ENCODE measurements at regions not wholly inside any gene's neighbourhood (a gene's known extent, or its start where the extent isn't known, plus 50 kb on each side); places are given as distances from the start of the nearest gene placed in this dataset.

- H3K9me3 ChIP-seq (ENCODE audit: control insufficient read depth, low read length), result no peaks in the 10 kb centered on the region
- no peak overlapping the region for H3K4me3 ChIP-seq (ENCODE audit: extremely low read depth, insufficient read depth, low read length, poor library complexity, severe bottlenecking)
- 100% methylated on average over 1 to 2 of the region's 5 CpGs for WGBS, 2 experiments (ENCODE audit: insufficient coverage in 2 of 2)
- no peaks in the 10 kb centered on the region for H3K4me1 ChIP-seq (ENCODE audit: control insufficient read depth, insufficient read depth, low read length, poor library complexity, severe bottlenecking)
- H3K27ac ChIP-seq (ENCODE audit: low read depth, low read length, severe bottlenecking), result no peak overlapping the region
- H3K36me3 ChIP-seq (ENCODE audit: control insufficient read depth, insufficient read depth, low read length), result no peaks in the 10 kb centered on the region
Observed at GRCh38 chr4:120435179-120435578, 368.5 kb upstream of the MAD2L1 start.

DNA sequence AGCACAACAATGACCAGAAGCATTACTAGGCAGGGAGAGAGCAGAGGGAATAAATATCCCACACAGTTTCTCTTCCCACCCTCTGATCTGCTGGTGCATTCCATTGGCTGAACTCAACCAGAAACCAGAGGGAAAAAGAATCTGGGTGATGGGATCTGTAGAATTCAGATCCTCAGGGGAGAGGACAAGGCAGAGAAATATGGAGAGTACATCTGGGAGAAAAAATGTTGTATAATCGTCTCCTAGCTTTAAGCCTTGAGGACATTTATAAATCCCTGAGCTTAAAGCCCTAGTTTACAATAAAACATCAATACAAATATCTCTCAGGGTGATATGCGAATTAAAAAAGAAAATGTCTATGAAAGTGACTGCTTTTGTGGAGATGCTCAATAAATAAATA is 368.1 kb upstream of the MAD2L1 start:
- Histone ChIP-seq H3K27ac (ENCODE audit: low read depth, low read length, severe bottlenecking) (no peak overlapping the region), H3K4me3 (ENCODE audit: extremely low read depth, insufficient read depth, low read length, poor library complexity, severe bottlenecking) (no peak overlapping the region), H3K36me3 (ENCODE audit: control insufficient read depth, insufficient read depth, low read length) (no peaks in the 10 kb centered on the region), H3K9me3 (ENCODE audit: control insufficient read depth, low read length) (no peaks in the 10 kb centered on the region), H3K4me1 (ENCODE audit: control insufficient read depth, insufficient read depth, low read length, poor library complexity, severe bottlenecking) (no peaks in the 10 kb centered on the region)
- no CpG with 5 or more reads among the region's 2 CpGs for WGBS, 2 experiments (ENCODE audit: insufficient coverage in 2 of 2)

GRCh38 chr4:120432301-120432860 is 365.7 kb upstream of the MAD2L1 start:
- WGBS, 2 experiments (ENCODE audit: insufficient coverage in 2 of 2), result 83 to 100% methylated on average over 1 to 3 of the region's 3 CpGs
- Histone ChIP-seq H3K27ac (ENCODE audit: low read depth, low read length, severe bottlenecking) (no peak overlapping the region), H3K4me1 (ENCODE audit: control insufficient read depth, insufficient read depth, low read length, poor library complexity, severe bottlenecking) (no peaks in the 10 kb centered on the region), H3K4me3 (ENCODE audit: extremely low read depth, insufficient read depth, low read length, poor library complexity, severe bottlenecking) (no peak overlapping the region), H3K36me3 (ENCODE audit: control insufficient read depth, insufficient read depth, low read length) (no peaks in the 10 kb centered on the region), H3K9me3 (ENCODE audit: control insufficient read depth, low read length) (no peaks in the 10 kb centered on the region)

- H3K9me3 ChIP-seq (ENCODE audit: control insufficient read depth, low read length), result no peaks in the 10 kb centered on the region
- no peak overlapping the region for H3K4me3 ChIP-seq (ENCODE audit: extremely low read depth, insufficient read depth, low read length, poor library complexity, severe bottlenecking)
- H3K4me1 ChIP-seq (ENCODE audit: control insufficient read depth, insufficient read depth, low read length, poor library complexity, severe bottlenecking), result no peaks in the 10 kb centered on the region
- H3K27ac ChIP-seq (ENCODE audit: low read depth, low read length, severe bottlenecking), result no peak overlapping the region
- H3K36me3 ChIP-seq (ENCODE audit: control insufficient read depth, insufficient read depth, low read length), result no peaks in the 10 kb centered on the region
Observed at GRCh38 chr4:120431180-120431579, 364.5 kb upstream of the MAD2L1 start.

DNA sequence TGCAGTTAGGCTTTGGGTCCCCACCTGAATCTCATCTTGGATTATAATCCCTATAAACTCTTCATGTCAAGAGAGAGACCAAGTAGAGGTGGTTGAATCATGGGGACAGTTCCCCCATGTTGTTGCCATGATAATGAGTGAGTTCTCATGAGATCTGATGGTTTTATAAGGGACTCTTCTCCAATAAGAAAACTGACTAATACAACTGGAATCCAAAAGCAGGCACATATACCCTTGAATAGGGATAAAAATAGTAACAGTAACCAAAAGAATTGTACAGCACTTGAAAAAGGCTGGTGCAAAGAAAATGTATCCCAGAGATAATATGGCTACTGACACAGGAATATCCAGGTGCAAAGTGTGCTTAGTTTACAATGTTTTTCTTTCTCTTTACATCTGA is 351.5 kb upstream of the MAD2L1 start:
- H3K27ac ChIP-seq (ENCODE audit: low read depth, low read length, severe bottlenecking), result no peak overlapping the region

GRCh38 chr4:120415896-120416295 is 349.2 kb upstream of the MAD2L1 start:
- H3K9me3 ChIP-seq (ENCODE audit: control insufficient read depth, low read length), result peaks cover 12% of the 10 kb centered on the region
- no peaks in the 10 kb centered on the region for H3K36me3 ChIP-seq (ENCODE audit: control insufficient read depth, insufficient read depth, low read length)
- H3K4me1 ChIP-seq (ENCODE audit: control insufficient read depth, insufficient read depth, low read length, poor library complexity, severe bottlenecking), result no peaks in the 10 kb centered on the region
- no peak overlapping the region for H3K27ac ChIP-seq (ENCODE audit: low read depth, low read length, severe bottlenecking)
- no peak overlapping the region for H3K4me3 ChIP-seq (ENCODE audit: extremely low read depth, insufficient read depth, low read length, poor library complexity, severe bottlenecking)

More for the DNA sequence above, 351.5 kb upstream of the MAD2L1 start:
- Histone ChIP-seq H3K4me1 (ENCODE audit: control insufficient read depth, insufficient read depth, low read length, poor library complexity, severe bottlenecking) (no peaks in the 10 kb centered on the region), H3K4me3 (ENCODE audit: extremely low read depth, insufficient read depth, low read length, poor library complexity, severe bottlenecking) (no peak overlapping the region), H3K9me3 (ENCODE audit: control insufficient read depth, low read length) (peaks cover 9% of the 10 kb centered on the region), H3K36me3 (ENCODE audit: control insufficient read depth, insufficient read depth, low read length) (no peaks in the 10 kb centered on the region)

GRCh38 chr4:120406960-120407359 is 340.3 kb upstream of the MAD2L1 start:
- Histone ChIP-seq H3K27ac (ENCODE audit: low read depth, low read length, severe bottlenecking) (no peak overlapping the region), H3K4me3 (ENCODE audit: extremely low read depth, insufficient read depth, low read length, poor library complexity, severe bottlenecking) (no peak overlapping the region), H3K9me3 (ENCODE audit: control insufficient read depth, low read length) (peaks cover 4% of the 10 kb centered on the region), H3K36me3 (ENCODE audit: control insufficient read depth, insufficient read depth, low read length) (no peaks in the 10 kb centered on the region), H3K4me1 (ENCODE audit: control insufficient read depth, insufficient read depth, low read length, poor library complexity, severe bottlenecking) (no peaks in the 10 kb centered on the region)

DNA sequence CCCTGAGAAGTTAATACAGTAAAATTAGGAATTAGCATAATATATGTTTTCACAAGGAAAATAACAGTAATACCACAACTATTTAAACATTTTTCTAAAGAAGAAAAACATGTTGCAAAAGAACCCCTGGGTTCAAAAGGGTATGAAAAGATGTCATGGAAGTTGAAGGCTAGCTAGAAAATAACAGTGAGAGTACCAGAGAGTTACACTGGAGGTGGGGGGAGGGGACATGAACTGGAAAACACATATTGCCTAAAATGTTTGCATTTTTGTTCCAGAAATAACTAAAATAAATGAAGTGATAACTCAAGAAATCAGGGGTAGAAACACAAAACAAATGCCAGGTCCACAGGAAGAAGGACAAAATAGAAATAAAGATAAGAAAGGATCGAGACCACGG is 336.6 kb upstream of the MAD2L1 start:
- Histone ChIP-seq H3K9me3 (ENCODE audit: control insufficient read depth, low read length) (no peaks in the 10 kb centered on the region), H3K4me3 (ENCODE audit: extremely low read depth, insufficient read depth, low read length, poor library complexity, severe bottlenecking) (no peak overlapping the region), H3K36me3 (ENCODE audit: control insufficient read depth, insufficient read depth, low read length) (no peaks in the 10 kb centered on the region), H3K27ac (ENCODE audit: low read depth, low read length, severe bottlenecking) (no peak overlapping the region), H3K4me1 (ENCODE audit: control insufficient read depth, insufficient read depth, low read length, poor library complexity, severe bottlenecking) (no peaks in the 10 kb centered on the region)
- no CpG with 5 or more reads among the region's 2 CpGs for WGBS, 2 experiments (ENCODE audit: insufficient coverage in 2 of 2)

GRCh38 chr4:120400441-120400840 is 333.8 kb upstream of the MAD2L1 start:
- Histone ChIP-seq H3K27ac (ENCODE audit: low read depth, low read length, severe bottlenecking) (no peak overlapping the region), H3K4me3 (ENCODE audit: extremely low read depth, insufficient read depth, low read length, poor library complexity, severe bottlenecking) (no peak overlapping the region), H3K36me3 (ENCODE audit: control insufficient read depth, insufficient read depth, low read length) (no peaks in the 10 kb centered on the region), H3K9me3 (ENCODE audit: control insufficient read depth, low read length) (no peaks in the 10 kb centered on the region), H3K4me1 (ENCODE audit: control insufficient read depth, insufficient read depth, low read length, poor library complexity, severe bottlenecking) (no peaks in the 10 kb centered on the region)
- 100% methylated on average over 2 of the region's 4 CpGs; no CpG with 5 or more reads in 1 of the 2 experiments for WGBS, 2 experiments (ENCODE audit: insufficient coverage in 2 of 2)

- no peak overlapping the region for H3K4me3 ChIP-seq (ENCODE audit: extremely low read depth, insufficient read depth, low read length, poor library complexity, severe bottlenecking)
- no peaks in the 10 kb centered on the region for H3K9me3 ChIP-seq (ENCODE audit: control insufficient read depth, low read length)
- no peaks in the 10 kb centered on the region for H3K36me3 ChIP-seq (ENCODE audit: control insufficient read depth, insufficient read depth, low read length)
- H3K4me1 ChIP-seq (ENCODE audit: control insufficient read depth, insufficient read depth, low read length, poor library complexity, severe bottlenecking), result no peaks in the 10 kb centered on the region
- no peak overlapping the region for H3K27ac ChIP-seq (ENCODE audit: low read depth, low read length, severe bottlenecking)
- WGBS, 2 experiments (ENCODE audit: insufficient coverage in 2 of 2), result no CpG with 5 or more reads among the region's 1 CpG
Observed at GRCh38 chr4:120399826-120400225, 333.2 kb upstream of the MAD2L1 start.

DNA sequence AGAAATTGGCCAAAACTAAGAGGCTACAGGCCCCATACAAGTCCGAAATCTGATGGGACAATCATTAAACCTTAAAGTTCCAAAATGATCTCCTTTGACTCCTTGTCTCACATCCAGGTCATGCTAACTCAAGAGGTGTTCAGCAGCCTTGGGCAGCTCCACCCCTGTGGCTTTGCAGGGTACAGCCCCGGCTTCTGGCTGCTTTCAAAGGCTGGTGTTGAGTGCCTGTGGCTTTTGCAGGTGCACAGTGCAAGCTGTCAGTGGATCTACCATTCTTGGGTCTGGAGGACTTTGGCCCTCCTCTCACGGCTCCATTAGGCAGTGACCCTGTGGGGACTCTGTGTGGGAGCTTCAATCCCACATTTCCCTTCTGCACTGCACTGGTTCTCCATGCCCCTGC is 329.1 kb upstream of the MAD2L1 start:
- Histone ChIP-seq H3K4me1 (ENCODE audit: control insufficient read depth, insufficient read depth, low read length, poor library complexity, severe bottlenecking) (no peaks in the 10 kb centered on the region), H3K4me3 (ENCODE audit: extremely low read depth, insufficient read depth, low read length, poor library complexity, severe bottlenecking) (no peak overlapping the region), H3K36me3 (ENCODE audit: control insufficient read depth, insufficient read depth, low read length) (no peaks in the 10 kb centered on the region), H3K9me3 (ENCODE audit: control insufficient read depth, low read length) (no peaks in the 10 kb centered on the region), H3K27ac (ENCODE audit: low read depth, low read length, severe bottlenecking) (no peak overlapping the region)
- 88 to 93% methylated on average over 3 of the region's 3 CpGs for WGBS, 2 experiments (ENCODE audit: insufficient coverage in 2 of 2)

DNA sequence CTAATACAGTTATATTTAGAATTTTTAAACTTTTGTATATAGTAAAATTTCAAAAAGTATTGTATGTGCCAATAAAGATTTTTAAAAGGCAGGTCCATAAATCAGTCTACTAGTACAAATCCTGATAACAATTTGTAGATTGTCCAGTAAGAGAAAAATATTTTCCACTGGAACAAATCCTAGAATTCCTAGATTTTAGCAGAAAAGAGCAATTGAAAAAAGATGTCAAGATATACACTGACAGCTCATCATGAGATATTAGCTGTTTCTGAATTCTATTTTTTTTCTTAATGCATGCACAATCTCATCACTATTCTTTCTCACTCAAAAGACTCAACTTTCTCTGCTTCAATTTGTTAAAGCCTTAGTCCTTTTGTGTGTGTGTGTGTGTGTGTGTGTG is 289.2 kb upstream of the MAD2L1 start:
- Histone ChIP-seq H3K4me1 (ENCODE audit: control insufficient read depth, insufficient read depth, low read length, poor library complexity, severe bottlenecking) (no peaks in the 10 kb centered on the region), H3K36me3 (ENCODE audit: control insufficient read depth, insufficient read depth, low read length) (no peaks in the 10 kb centered on the region), H3K4me3 (ENCODE audit: extremely low read depth, insufficient read depth, low read length, poor library complexity, severe bottlenecking) (no peak overlapping the region), H3K27ac (ENCODE audit: low read depth, low read length, severe bottlenecking) (no peak overlapping the region), H3K9me3 (ENCODE audit: control insufficient read depth, low read length) (no peaks in the 10 kb centered on the region)

Data from mesodermal cell (in vitro differentiated cells).